KMS-11 (cell line): ENCODE measurements at regions not wholly inside any gene's neighbourhood (a gene's known extent, or its start where the extent isn't known, plus 50 kb on each side); places are given as distances from the start of the nearest gene placed in this dataset.
A peak's percentile ranks its signal among the peaks of the same experiment; 100 is the strongest.
"Not testable (repeated sequence)": the region's sequence is repeated elsewhere in the genome, so short reads cannot be mapped to it uniquely, and the experiment has no call there.

Experiments used
- H2AFZ ChIP-seq: fragments of 200-600 bp; sonication (generic); 2 replicates; pipeline ENCODE4 v1.6.1; 2016; ENCODE audit warnings: antibody characterized with exemption, mixed run types, low read depth
- H3K27ac ChIP-seq: fragments of 200-600 bp; sonication (generic); 2 replicates; pipeline ENCODE4 v1.6.1; 2016; ENCODE audit warnings: mild to moderate bottlenecking, mixed run types
- H3K27me3 ChIP-seq: fragments of 200-600 bp; sonication (generic); 2 replicates; pipeline ENCODE4 v1.6.1; 2017; ENCODE audit warnings: mild to moderate bottlenecking, low read depth, mixed run types, moderate library complexity; ENCODE audit not compliant: insufficient read depth
- H3K36me3 ChIP-seq: fragments of 200-600 bp; sonication (generic); 2 replicates; pipeline ENCODE4 v1.6.1; 2017; ENCODE audit warnings: mild to moderate bottlenecking, mixed run types; ENCODE audit not compliant: insufficient read depth
- H3K4me1 ChIP-seq: fragments of 200-600 bp; sonication (generic); 2 replicates; pipeline ENCODE4 v1.6.1; 2016; ENCODE audit warnings: mild to moderate bottlenecking, low read depth, mixed run types; ENCODE audit not compliant: poor library complexity, severe bottlenecking
- H3K4me2 ChIP-seq: fragments of 200-600 bp; sonication (generic); 2 replicates; pipeline ENCODE4 v1.7.0; 2016; ENCODE audit warnings: mild to moderate bottlenecking, mixed run types
- H3K4me3 ChIP-seq: fragments of 200-600 bp; sonication (generic); IDR thresholded peaks from 2 replicates; pipeline ENCODE4 v1.6.1; 2017; ENCODE audit warnings: low read depth, low read length, mixed read lengths; ENCODE audit not compliant: insufficient read depth
- H3K79me2 ChIP-seq: fragments of 200-600 bp; sonication (generic); 2 replicates; pipeline ENCODE4 v1.6.1; 2016; ENCODE audit warnings: low read depth, mixed run types; ENCODE audit not compliant: insufficient read depth
- H3K9ac ChIP-seq: fragments of 200-600 bp; sonication (generic); 2 replicates; pipeline ENCODE4 v1.6.1; 2016; ENCODE audit warnings: mild to moderate bottlenecking, mixed run types
- H4K20me1 ChIP-seq: fragments of 200-600 bp; sonication (generic); 2 replicates; pipeline ENCODE4 v1.6.1; 2016; ENCODE audit warnings: mild to moderate bottlenecking, mixed run types; ENCODE audit not compliant: insufficient read depth
- TF ChIP-seq, protein P1 (sequence below): fragments of 200-600 bp; sonication (generic); conservative IDR thresholded peaks from 2 replicates; pipeline ENCODE4 v1.6.1; 2017; ENCODE audit warnings: low read depth, mild to moderate bottlenecking, antibody characterized with exemption, low read length, moderate library complexity, mixed read lengths

DNA sequence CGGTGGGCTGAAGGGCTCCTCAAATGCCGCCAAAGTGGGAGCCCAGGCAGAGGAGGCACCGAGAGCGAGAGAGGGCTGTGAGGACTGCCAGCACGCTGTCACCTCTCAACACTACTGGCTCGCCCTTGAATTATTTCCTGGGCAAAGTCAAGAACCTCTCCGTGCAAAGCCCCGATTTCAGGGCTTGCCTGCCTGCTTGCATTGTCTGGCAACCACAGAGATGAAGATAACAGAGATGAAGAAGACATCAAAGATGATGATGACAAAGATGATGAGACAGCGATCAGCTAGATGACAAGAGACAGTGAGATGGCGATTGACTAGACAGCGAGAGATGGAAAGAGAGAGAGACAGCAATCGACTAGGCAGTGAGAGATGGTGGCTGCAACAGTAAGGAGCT is 976.5 kb downstream of the ADGRL2 start:
- no peaks in the 10 kb centered on the region for H3K79me2 ChIP-seq
- no peak overlapping the region for H3K27ac ChIP-seq
- H3K9ac ChIP-seq, result no peak overlapping the region
- H3K27me3 ChIP-seq, result no peaks in the 10 kb centered on the region
- H3K4me1 ChIP-seq, result no peaks in the 10 kb centered on the region
- no peaks in the 10 kb centered on the region for H3K36me3 ChIP-seq
- no peak overlapping the region for H3K4me3 ChIP-seq
- TF ChIP-seq, protein P1, sequence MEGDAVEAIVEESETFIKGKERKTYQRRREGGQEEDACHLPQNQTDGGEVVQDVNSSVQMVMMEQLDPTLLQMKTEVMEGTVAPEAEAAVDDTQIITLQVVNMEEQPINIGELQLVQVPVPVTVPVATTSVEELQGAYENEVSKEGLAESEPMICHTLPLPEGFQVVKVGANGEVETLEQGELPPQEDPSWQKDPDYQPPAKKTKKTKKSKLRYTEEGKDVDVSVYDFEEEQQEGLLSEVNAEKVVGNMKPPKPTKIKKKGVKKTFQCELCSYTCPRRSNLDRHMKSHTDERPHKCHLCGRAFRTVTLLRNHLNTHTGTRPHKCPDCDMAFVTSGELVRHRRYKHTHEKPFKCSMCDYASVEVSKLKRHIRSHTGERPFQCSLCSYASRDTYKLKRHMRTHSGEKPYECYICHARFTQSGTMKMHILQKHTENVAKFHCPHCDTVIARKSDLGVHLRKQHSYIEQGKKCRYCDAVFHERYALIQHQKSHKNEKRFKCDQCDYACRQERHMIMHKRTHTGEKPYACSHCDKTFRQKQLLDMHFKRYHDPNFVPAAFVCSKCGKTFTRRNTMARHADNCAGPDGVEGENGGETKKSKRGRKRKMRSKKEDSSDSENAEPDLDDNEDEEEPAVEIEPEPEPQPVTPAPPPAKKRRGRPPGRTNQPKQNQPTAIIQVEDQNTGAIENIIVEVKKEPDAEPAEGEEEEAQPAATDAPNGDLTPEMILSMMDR, result no peak
- no peaks in the 10 kb centered on the region for H4K20me1 ChIP-seq
- no peak overlapping the region for H2AFZ ChIP-seq
- no peak overlapping the region for H3K4me2 ChIP-seq

DNA sequence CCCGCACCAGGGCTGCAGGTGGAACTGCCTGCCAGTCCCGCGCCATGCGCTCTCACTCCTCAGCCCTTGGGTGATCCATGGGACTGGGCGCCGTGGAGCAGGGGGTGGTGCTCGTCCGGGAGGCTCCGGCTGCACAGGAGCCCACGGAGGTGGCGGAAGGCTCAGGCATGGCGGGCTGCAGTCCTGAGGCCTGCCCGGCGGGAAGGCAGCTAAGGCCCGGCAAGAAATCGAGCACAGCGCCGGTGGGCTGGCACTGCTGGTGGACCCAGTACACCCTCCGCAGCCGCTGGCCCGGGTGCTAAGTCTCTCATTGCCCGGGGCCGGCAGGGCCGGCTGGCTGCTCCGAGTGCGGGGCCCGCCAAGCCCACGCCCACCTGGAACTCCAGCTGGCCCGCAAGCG is 976.0 kb downstream of the ADGRL2 start:
- not testable (repeated sequence) for H3K79me2 ChIP-seq

DNA sequence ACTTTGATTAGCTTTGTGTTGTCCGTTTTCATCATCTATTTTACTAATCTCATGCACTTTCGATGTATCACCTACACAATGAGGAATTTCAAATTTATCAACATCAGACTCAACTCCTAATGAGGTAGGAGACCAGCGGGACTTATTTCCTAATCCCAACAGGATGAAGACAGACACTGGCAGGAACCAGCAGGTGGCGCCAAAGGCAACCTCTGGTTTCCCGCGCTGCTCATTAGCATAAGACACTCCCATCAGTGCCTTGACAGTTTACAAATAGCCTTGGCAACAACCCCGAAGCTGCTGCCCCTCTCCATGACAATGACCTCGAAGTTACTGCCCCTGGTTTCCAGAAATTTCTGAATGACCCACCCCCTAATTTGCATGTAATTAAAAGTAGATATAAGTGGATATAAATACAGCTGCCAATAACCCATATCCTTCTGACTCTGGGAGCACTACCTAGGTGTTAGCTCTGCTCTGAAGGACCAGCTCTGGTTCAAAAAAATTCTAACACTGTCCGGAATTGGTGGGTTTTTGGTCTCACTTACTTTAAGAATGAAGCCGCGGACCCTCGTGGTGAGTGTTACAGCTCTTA is 974.8 kb downstream of the ADGRL2 start:
- Histone ChIP-seq H3K4me3 (no peak overlapping the region), H3K79me2 (no peaks in the 10 kb centered on the region), H3K9ac (no peak overlapping the region), H3K27me3 (no peaks in the 10 kb centered on the region), H3K4me1 (no peaks in the 10 kb centered on the region), H4K20me1 (no peaks in the 10 kb centered on the region), H2AFZ (no peak overlapping the region), H3K27ac (no peak overlapping the region), H3K4me2 (no peak overlapping the region), H3K36me3 (no peaks in the 10 kb centered on the region)
- TF ChIP-seq, protein P1, result peak; percentile 38; the same call in 1 of the 2 replicates

More for the DNA sequence above, 976.0 kb downstream of the ADGRL2 start:
- not testable (repeated sequence) for H3K4me1 ChIP-seq, H3K27me3 ChIP-seq, H3K4me2 ChIP-seq, H4K20me1 ChIP-seq, H2AFZ ChIP-seq, H3K27ac ChIP-seq, H3K36me3 ChIP-seq, H3K4me3 ChIP-seq, H3K9ac ChIP-seq

DNA sequence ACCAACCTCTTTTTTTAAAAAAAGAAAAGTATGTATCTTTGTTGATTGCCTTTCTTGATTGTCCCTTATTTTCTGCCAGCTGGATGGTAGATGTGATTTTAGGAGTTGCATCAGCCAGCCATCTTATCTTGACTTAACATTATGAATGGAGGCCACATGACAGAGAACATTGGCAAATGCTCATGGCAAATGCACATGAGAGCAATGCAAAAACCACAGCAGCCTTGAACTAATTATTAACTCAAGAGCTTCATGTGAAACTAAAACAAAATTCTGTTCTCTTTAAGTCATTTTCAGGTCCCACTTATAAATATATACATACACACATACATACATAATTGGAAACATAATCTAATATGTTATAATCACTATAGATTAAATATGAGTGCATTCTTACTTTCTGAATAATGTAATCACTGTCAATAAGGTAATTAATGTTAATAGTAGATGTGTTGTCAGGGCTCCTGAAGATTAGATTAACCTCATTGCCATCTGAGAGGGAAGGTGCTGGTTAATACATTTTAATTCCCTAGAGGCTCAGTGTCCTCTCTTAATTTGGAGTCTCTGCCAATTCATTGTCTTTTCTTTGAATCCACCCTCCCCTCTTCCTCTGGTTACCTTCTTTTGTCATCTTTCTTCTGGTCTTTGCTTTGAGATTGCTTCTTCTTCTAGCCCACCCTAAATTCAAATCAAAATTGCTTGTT is 962.2 kb downstream of the ADGRL2 start:
- H4K20me1 ChIP-seq, result no peaks in the 10 kb centered on the region
- H3K9ac ChIP-seq, result no peak overlapping the region
- H3K79me2 ChIP-seq, result no peaks in the 10 kb centered on the region
- H3K36me3 ChIP-seq, result no peaks in the 10 kb centered on the region
- H3K4me2 ChIP-seq, result no peak overlapping the region
- H3K4me3 ChIP-seq, result no peak overlapping the region
- no peak overlapping the region for H2AFZ ChIP-seq
- no peaks in the 10 kb centered on the region for H3K27me3 ChIP-seq
- TF ChIP-seq, protein P1, result no peak
- H3K27ac ChIP-seq, result no peak overlapping the region
- no peaks in the 10 kb centered on the region for H3K4me1 ChIP-seq

DNA sequence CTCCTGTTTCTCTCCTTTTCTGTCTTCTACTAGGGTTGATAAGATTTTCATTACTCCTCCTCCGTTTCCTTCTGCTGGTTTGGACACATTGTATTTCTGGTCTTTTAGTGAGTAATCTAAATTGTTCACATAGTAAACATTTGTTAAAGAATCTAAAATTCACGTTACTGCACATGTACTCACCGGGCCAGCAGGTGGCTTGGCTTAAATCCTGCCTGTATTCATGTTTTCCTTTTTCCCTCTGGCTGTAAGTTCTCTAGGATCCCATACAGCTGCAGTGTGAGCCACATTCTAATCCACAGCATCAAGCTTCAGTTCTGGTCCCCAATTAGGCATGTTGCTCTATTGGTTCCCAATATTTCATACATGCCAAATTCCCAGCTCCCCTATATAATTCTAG is 958.3 kb downstream of the ADGRL2 start:
- no peak overlapping the region for H3K4me3 ChIP-seq
- H3K27me3 ChIP-seq, result no peaks in the 10 kb centered on the region
- no peak overlapping the region for H2AFZ ChIP-seq
- no peak overlapping the region for H3K9ac ChIP-seq
- H3K4me2 ChIP-seq, result no peak overlapping the region
- TF ChIP-seq, protein P1, result no peak
- H3K4me1 ChIP-seq, result no peaks in the 10 kb centered on the region
- H3K36me3 ChIP-seq, result no peaks in the 10 kb centered on the region
- no peak overlapping the region for H3K27ac ChIP-seq
- H4K20me1 ChIP-seq, result no peaks in the 10 kb centered on the region
- no peaks in the 10 kb centered on the region for H3K79me2 ChIP-seq
